ENCODE measurements at regions not wholly inside any gene's neighbourhood (a gene's known extent, or its start where the extent isn't known, plus 50 kb on each side); places are given as distances from the start of the nearest gene placed in this dataset.
"Not testable (repeated sequence)": the region's sequence is repeated elsewhere in the genome, so short reads cannot be mapped to it uniquely, and the experiment has no call there.

DNA sequence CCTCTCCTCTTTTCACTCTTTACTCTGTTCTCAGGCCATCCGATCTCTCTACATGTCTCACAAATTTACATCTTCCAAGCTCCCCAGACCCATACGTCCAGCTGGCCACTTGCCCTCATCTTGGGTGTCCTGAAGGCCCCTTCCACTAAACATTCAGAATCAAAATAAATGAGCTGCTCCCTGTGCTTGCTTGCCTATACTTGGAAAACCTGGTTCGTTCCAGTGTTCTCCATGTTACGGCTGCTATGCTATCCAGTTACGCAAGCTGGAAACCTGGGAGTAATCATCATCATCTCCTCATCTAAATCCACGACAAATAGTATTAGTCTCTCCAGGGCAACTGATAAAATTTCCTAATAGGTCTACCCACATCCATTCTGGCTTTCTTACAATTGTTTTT is 165.0 kb upstream of the FBXL17 start:
- TF ChIP-seq, protein P1, sequence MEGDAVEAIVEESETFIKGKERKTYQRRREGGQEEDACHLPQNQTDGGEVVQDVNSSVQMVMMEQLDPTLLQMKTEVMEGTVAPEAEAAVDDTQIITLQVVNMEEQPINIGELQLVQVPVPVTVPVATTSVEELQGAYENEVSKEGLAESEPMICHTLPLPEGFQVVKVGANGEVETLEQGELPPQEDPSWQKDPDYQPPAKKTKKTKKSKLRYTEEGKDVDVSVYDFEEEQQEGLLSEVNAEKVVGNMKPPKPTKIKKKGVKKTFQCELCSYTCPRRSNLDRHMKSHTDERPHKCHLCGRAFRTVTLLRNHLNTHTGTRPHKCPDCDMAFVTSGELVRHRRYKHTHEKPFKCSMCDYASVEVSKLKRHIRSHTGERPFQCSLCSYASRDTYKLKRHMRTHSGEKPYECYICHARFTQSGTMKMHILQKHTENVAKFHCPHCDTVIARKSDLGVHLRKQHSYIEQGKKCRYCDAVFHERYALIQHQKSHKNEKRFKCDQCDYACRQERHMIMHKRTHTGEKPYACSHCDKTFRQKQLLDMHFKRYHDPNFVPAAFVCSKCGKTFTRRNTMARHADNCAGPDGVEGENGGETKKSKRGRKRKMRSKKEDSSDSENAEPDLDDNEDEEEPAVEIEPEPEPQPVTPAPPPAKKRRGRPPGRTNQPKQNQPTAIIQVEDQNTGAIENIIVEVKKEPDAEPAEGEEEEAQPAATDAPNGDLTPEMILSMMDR (IDR thresholded peaks at IDR 0.05; ENCODE audit: low read depth, low read length), result no peak
- no peak overlapping the region for H3K4me3 ChIP-seq (ENCODE audit: low read depth, low read length)

- TF ChIP-seq, protein P1 (IDR thresholded peaks at IDR 0.05; ENCODE audit: low read depth, low read length), result no peak
- H3K4me3 ChIP-seq (ENCODE audit: low read depth, low read length), result no peak overlapping the region
These were observed 163.4 kb upstream of the FBXL17 start for GRCh38 chr5:108545301-108545700.

DNA sequence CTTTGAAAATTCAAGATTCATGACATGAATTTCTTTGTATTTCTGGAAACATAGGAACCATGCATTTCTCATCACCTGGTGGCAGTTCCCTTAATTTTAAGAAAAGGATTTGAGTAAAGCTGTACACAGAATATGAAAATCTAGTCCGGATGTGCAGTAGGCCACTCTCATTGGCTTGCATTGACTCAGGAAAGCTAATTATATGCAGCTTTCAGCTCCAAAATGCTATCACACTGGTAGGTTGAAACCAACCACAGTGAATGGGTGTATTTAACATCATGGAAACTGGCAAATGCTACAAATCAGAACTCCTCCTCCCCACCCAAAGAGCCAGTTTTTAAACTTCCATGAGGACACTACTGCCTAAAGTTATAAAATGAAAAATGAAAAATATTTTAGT is 161.6 kb upstream of the FBXL17 start:
- TF ChIP-seq, protein P1 (IDR thresholded peaks at IDR 0.05; ENCODE audit: low read depth, low read length), result no peak
- no peak overlapping the region for H3K4me3 ChIP-seq (ENCODE audit: low read depth, low read length)

DNA sequence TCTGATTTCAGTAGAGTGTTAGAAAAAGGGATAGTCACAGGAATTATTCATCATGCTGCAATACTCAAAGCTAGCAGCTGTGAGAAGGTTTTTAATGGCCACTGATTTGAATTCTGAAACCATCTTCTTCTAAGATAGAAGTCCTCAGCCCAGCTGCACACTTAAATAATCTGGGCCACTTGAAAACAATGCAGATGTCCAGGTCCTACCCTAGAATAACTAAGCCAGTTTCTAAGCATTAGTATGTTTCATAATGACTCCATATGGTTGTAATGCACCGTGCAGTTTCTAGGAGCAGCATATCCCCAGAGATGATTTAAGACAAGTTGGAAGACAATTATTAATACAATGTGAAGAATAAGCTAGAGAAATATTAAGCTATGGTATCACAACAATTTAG is 159.9 kb upstream of the FBXL17 start:
- TF ChIP-seq, protein P1 (IDR thresholded peaks at IDR 0.05; ENCODE audit: low read depth, low read length), result no peak
- H3K4me3 ChIP-seq (ENCODE audit: low read depth, low read length), result no peak overlapping the region

DNA sequence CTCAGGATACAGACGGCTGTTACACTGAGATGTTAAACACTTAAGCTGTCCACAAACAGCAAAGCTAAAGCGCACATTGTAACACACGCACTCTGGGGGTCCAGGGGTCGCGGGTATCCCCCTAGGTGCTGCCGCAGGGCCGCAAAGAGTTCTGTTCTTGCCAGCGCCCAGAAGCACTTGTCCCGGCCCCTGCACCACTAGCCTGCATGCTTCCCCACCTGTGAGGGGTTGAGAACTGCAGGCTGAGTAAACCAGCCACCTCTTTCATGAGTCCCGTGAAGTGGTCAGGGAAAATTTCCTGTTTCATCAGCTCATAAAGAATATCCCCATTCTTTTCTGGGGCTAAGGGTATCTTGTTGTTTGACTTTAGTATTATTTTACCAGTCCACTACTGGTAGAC is 154.4 kb upstream of the FBXL17 start:
- TF ChIP-seq, protein P1 (IDR thresholded peaks at IDR 0.05; ENCODE audit: low read depth, low read length), result no peak

GRCh38 chr5:108532129-108532445 is 150.2 kb upstream of the FBXL17 start:
- not testable (repeated sequence) for H3K4me3 ChIP-seq (ENCODE audit: low read depth, low read length)

More for the DNA sequence above, 154.4 kb upstream of the FBXL17 start:
- H3K4me3 ChIP-seq (ENCODE audit: low read depth, low read length), result no peak overlapping the region

DNA sequence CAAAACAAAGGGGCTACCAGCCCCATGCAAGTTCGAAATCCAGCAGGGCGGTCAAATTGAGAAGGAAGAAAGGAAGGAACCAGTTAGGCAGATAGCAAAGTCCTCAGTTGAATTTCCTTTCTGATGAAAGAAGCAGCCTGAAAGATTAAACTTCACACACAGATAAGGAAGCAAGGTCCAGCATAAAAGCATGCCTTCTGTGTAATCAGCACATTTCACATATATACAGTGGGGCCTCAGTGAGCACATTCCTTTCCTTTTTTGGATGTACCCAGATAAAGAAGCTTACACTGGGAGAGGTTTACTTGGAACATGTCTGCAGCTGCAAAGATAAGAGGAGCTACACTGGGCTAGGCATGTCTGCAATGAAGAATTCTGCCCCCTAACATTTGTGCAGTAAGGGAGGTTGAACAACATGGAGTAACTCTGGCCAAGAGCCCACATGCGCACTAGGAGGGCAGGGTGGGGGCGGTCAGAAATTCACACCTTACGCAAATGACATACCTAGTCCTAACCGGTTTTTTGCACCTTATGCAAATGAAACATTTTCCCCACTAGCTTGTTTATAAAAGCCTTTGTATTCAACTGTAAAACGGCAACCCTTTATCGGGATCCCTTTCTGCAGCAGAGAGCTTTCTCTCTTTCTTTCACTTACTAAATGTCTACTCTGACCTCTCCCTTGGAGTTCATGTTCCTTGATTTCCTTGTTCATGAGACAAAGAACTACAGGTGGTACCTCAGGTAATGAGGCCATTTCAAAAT is 149.7 kb upstream of the FBXL17 start:
- H3K4me3 ChIP-seq (ENCODE audit: low read depth, low read length), result no peak overlapping the region
- TF ChIP-seq, protein P1 (IDR thresholded peaks at IDR 0.05; ENCODE audit: low read depth, low read length), result no peak

GRCh38 chr5:108530706-108531105 is 148.8 kb upstream of the FBXL17 start:
- TF ChIP-seq, protein P1 (IDR thresholded peaks at IDR 0.05; ENCODE audit: low read depth, low read length), result no peak

More at GRCh38 chr5:108530706-108531105, 148.8 kb upstream of the FBXL17 start:
- H3K4me3 ChIP-seq (ENCODE audit: low read depth, low read length), result no peak overlapping the region
